Kidney (tissue), 13 donors: ENCODE measurements at regions not wholly inside any gene's neighbourhood (a gene's known extent, or its start where the extent isn't known, plus 50 kb on each side); places are given as distances from the start of the nearest gene placed in this dataset.

ENCODE experiments used
- DNase-seq, 5 donors: peaks; one replicate each; pipeline ENCODE4 v3.0.0-alpha.2; 2013 to 2020
- FAIRE-seq: peaks from 2 replicates; lab custom pipeline; 2012; peaks lifted over from hg19 to GRCh38; lab: Jason Lieb, UNC
- H3K27ac ChIP-seq, 2 donors: one replicate each; pipeline ENCODE4 v1.7.0; 2013; ENCODE audit warnings: low read depth in 2 of 2, low read length in 2 of 2, inconsistent platforms in 1 of 2
- H3K27me3 ChIP-seq: one replicate; pipeline ENCODE4 v1.7.1; 2013; ENCODE audit warnings: low read length, inconsistent platforms; ENCODE audit not compliant: control insufficient read depth, insufficient read depth
- H3K36me3 ChIP-seq, 3 donors: one replicate each; pipeline versions ENCODE4 v1.7.0 to v1.7.1; 2013; ENCODE audit warnings: low read length in 3 of 3, control low read depth in 1 of 3, inconsistent platforms in 1 of 3; ENCODE audit not compliant: insufficient read depth in 3 of 3, control insufficient read depth in 2 of 3
- H3K4me1 ChIP-seq, 3 donors: one replicate each; pipeline versions ENCODE4 v1.7.0 to v1.7.1; 2013; ENCODE audit warnings: low read length in 3 of 3, inconsistent platforms in 1 of 3, low read depth in 1 of 3; ENCODE audit not compliant: control insufficient read depth in 2 of 3, insufficient read depth in 2 of 3
- H3K4me3 ChIP-seq, 3 donors: one replicate each; pipeline versions ENCODE4 v1.7.0 to v1.8.1; 2013; ENCODE audit warnings: low read length in 3 of 3, control low read depth in 1 of 3, inconsistent platforms in 1 of 3
- H3K9ac ChIP-seq, 3 donors: one replicate each; pipeline versions ENCODE4 v1.7.0 to v1.7.1; 2013; ENCODE audit warnings: low read length in 3 of 3, control low read depth in 1 of 3, inconsistent platforms in 1 of 3
- H3K9me3 ChIP-seq, 3 donors: one replicate each; pipeline versions ENCODE4 v1.7.0 to v1.7.1; 2013; ENCODE audit warnings: low read length in 3 of 3, control low read depth in 1 of 3, inconsistent platforms in 1 of 3; ENCODE audit not compliant: control insufficient read depth in 2 of 3, insufficient read depth in 1 of 3
- intact Hi-C: fragments of 100-400 bp; cut with DNase I; formaldehyde crosslinking; loops from one replicate; pipeline ENCODE4 v1.11.1; 2022
- TF ChIP-seq, protein P1 (sequence below): IDR thresholded peaks from 3 replicates; pipeline ENCODE4 v1.5.1; 2012; ENCODE audit warnings: mild to moderate bottlenecking, moderate library complexity, borderline replicate concordance; ENCODE audit not compliant: insufficient read depth; ENCODE audit errors: extremely low read depth
- donor health status: control.
- donor health status: control.
- donor health status: control.
- donor health status: control.
- donor health status: control.
- donor health status: DM: yes; HTN: yes; CAD: no.
- donor health status: Normal renal cell carcinoma (clear cell type).

- TF ChIP-seq, protein P1, sequence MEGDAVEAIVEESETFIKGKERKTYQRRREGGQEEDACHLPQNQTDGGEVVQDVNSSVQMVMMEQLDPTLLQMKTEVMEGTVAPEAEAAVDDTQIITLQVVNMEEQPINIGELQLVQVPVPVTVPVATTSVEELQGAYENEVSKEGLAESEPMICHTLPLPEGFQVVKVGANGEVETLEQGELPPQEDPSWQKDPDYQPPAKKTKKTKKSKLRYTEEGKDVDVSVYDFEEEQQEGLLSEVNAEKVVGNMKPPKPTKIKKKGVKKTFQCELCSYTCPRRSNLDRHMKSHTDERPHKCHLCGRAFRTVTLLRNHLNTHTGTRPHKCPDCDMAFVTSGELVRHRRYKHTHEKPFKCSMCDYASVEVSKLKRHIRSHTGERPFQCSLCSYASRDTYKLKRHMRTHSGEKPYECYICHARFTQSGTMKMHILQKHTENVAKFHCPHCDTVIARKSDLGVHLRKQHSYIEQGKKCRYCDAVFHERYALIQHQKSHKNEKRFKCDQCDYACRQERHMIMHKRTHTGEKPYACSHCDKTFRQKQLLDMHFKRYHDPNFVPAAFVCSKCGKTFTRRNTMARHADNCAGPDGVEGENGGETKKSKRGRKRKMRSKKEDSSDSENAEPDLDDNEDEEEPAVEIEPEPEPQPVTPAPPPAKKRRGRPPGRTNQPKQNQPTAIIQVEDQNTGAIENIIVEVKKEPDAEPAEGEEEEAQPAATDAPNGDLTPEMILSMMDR: no peak
- intact Hi-C loops: no loop called here
- FAIRE-seq: no peak
- DNase-seq: no peak
- Histone ChIP-seq H3K9ac (no peak overlapping the region), H3K4me1 (no peaks in the 10 kb centered on the region), H3K4me3 (no peak overlapping the region), H3K9me3 (no peaks in the 10 kb centered on the region), H3K27ac (no peak overlapping the region), H3K27me3 (no peaks in the 10 kb centered on the region), H3K36me3 (no peaks in the 10 kb centered on the region)
These were observed 116.9 kb upstream of the SLC1A3 start for GRCh38 chr5:36489505-36489904.

- Histone ChIP-seq H3K4me1 (no peaks in the 10 kb centered on the region), H3K9me3 (no peaks in the 10 kb centered on the region), H3K4me3 (no peak overlapping the region), H3K9ac (no peak overlapping the region), H3K27me3 (no peaks in the 10 kb centered on the region), H3K27ac (no peak overlapping the region), H3K36me3 (no peaks in the 10 kb centered on the region)
- no peak for FAIRE-seq
- no peak for DNase-seq
- intact Hi-C loops: no loop called here
- TF ChIP-seq, protein P1: no peak
These were observed 114.5 kb upstream of the SLC1A3 start for GRCh38 chr5:36491856-36492255.

- Histone ChIP-seq H3K4me3 (no peak overlapping the region), H3K36me3 (no peaks in the 10 kb centered on the region), H3K4me1 (no peaks in the 10 kb centered on the region), H3K27ac (no peak overlapping the region), H3K9ac (no peak overlapping the region), H3K9me3 (no peaks in the 10 kb centered on the region), H3K27me3 (no peaks in the 10 kb centered on the region)
- TF ChIP-seq, protein P1: no peak
- DNase-seq: no peak
- no peak for FAIRE-seq
- intact Hi-C loops: no loop called here
These were observed 113.3 kb upstream of the SLC1A3 start for GRCh38 chr5:36492984-36493654.

DNA sequence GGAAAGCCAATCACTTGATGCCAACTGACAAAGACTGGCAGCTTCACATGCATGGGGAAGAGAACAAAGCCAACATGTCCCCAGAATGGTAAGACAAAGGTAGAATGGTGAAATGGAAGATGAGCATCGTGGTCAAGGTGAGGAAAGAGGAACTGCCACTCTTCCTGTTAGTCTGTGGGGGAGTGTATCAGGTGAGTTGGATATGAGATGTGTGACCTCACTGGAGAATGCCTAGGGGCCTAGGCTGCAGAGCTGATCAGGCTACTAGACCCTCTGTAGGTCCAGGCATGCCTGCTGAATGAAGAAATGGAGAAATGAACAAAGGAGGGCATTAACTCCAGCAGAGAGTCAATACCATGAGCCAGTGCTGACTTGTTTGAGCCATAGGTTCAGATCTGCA, 112.4 kb upstream of the SLC1A3 start:
- Histone ChIP-seq H3K27ac (no peak overlapping the region), H3K4me3 (no peak overlapping the region), H3K27me3 (no peaks in the 10 kb centered on the region), H3K36me3 (no peaks in the 10 kb centered on the region), H3K9ac (no peak overlapping the region), H3K4me1 (no peaks in the 10 kb centered on the region), H3K9me3 (no peaks in the 10 kb centered on the region)
- no peak for DNase-seq
- TF ChIP-seq, protein P1: no peak
- FAIRE-seq: no peak
- intact Hi-C loops: no loop called here
